Neural progenitor cell (in vitro differentiated cells): ENCODE measurements at regions not wholly inside any gene's neighbourhood (a gene's known extent, or its start where the extent isn't known, plus 50 kb on each side); places are given as distances from the start of the nearest gene placed in this dataset.

ENCODE experiments used
- CTCF ChIP-seq: fragments of 200-600 bp; sonication (generic); IDR thresholded peaks from 2 replicates; pipeline ENCODE4 v1.5.1; 2017; ENCODE audit warnings: antibody characterized with exemption, mild to moderate bottlenecking
- EZH2 ChIP-seq: fragments of 200-600 bp; sonication (generic); IDR thresholded peaks from 2 replicates; pipeline ENCODE4 v1.6.1; 2017; ENCODE audit warnings: antibody characterized with exemption, mild to moderate bottlenecking, moderate library complexity

- TF ChIP-seq CTCF: no peak
- no peak for TF ChIP-seq EZH2
Measured at GRCh38 chr9:10729213-10729612, 116.4 kb upstream of the PTPRD start.
